GM23248 (cell line): ENCODE measurements at regions not wholly inside any gene's neighbourhood (a gene's known extent, or its start where the extent isn't known, plus 50 kb on each side); places are given as distances from the start of the nearest gene placed in this dataset.

Experiments used
- DNase-seq: peaks from one replicate; pipeline ENCODE4 v3.0.0-alpha.2; 2015
- H2AFZ ChIP-seq: fragments of 200-600 bp; sonication (generic); 2 replicates; pipeline ENCODE4 v1.6.1; 2016; ENCODE audit warnings: antibody characterized with exemption
- H3F3A ChIP-seq: fragments of 200-600 bp; sonication (generic); 2 replicates; pipeline ENCODE4 v1.6.1; 2016; ENCODE audit warnings: mild to moderate bottlenecking, antibody characterized with exemption, mixed run types; ENCODE audit not compliant: insufficient read depth
- H3K27ac ChIP-seq: fragments of 200-600 bp; sonication (generic); 2 replicates; pipeline ENCODE4 v1.5.1; 2016; ENCODE audit warnings: mild to moderate bottlenecking
- H3K27me3 ChIP-seq: fragments of 200-600 bp; sonication (generic); replicated peaks from 2 replicates; pipeline ENCODE4 v1.6.1; 2016; ENCODE audit warnings: mild to moderate bottlenecking; ENCODE audit not compliant: insufficient read depth
- H3K36me3 ChIP-seq: fragments of 200-600 bp; sonication (generic); 2 replicates; pipeline ENCODE4 v1.6.1; 2016; ENCODE audit warnings: low read depth, mild to moderate bottlenecking
- H3K4me1 ChIP-seq: fragments of 200-600 bp; sonication (generic); 2 replicates; pipeline ENCODE4 v1.6.1; 2016; ENCODE audit warnings: mild to moderate bottlenecking; ENCODE audit not compliant: insufficient read depth
- H3K4me2 ChIP-seq: fragments of 200-600 bp; sonication (generic); one replicate; pipeline ENCODE4 v1.6.1; 2016; ENCODE audit warnings: mild to moderate bottlenecking; ENCODE audit not compliant: unreplicated experiment
- H3K4me3 ChIP-seq: fragments of 200-600 bp; sonication (generic); 2 replicates; pipeline ENCODE4 v1.5.1; 2016; ENCODE audit warnings: mild to moderate bottlenecking
- H3K79me2 ChIP-seq: fragments of 200-600 bp; sonication (generic); 2 replicates; pipeline ENCODE4 v1.6.1; 2016; ENCODE audit warnings: mild to moderate bottlenecking; ENCODE audit not compliant: insufficient read depth
- H3K9ac ChIP-seq: fragments of 200-600 bp; sonication (generic); 2 replicates; pipeline ENCODE4 v1.6.1; 2016; ENCODE audit warnings: mild to moderate bottlenecking
- H3K9me2 ChIP-seq: fragments of 200-600 bp; sonication (generic); 2 replicates; pipeline ENCODE4 v1.6.1; 2016; ENCODE audit warnings: mixed run types, mild to moderate bottlenecking, moderate library complexity; ENCODE audit not compliant: insufficient read depth
- H3K9me3 ChIP-seq: fragments of 200-600 bp; sonication (generic); one replicate; pipeline ENCODE4 v1.6.1; 2017; ENCODE audit warnings: low read depth
- H4K20me1 ChIP-seq: fragments of 200-600 bp; sonication (generic); 2 replicates; pipeline ENCODE4 v1.6.0; 2016; ENCODE audit not compliant: insufficient read depth
- EZH2 ChIP-seq: fragments of 200-600 bp; sonication (generic); IDR thresholded peaks from 2 replicates; pipeline ENCODE4 v1.6.1; 2018; ENCODE audit warnings: antibody characterized with exemption, mild to moderate bottlenecking; ENCODE audit not compliant: insufficient read depth, poor library complexity, severe bottlenecking
- EZH2phosphoT487 ChIP-seq: fragments of 200-600 bp; sonication (generic); IDR thresholded peaks from 2 replicates; pipeline ENCODE4 v1.6.1; 2018; ENCODE audit warnings: antibody characterized with exemption, moderate library complexity, mild to moderate bottlenecking, low read depth; ENCODE audit not compliant: insufficient read depth
- WGBS, 2 experiments: methylation state at CpG; one replicate each; pipeline ENCODE4 v1.1.6; 2015 to 2017; ENCODE audit warnings: low lambda C conversion rate in 2 of 2, low coverage in 1 of 2; ENCODE audit errors: missing lambda C conversion rate in 2 of 2; 5-methylcytosine and 5-hydroxymethylcytosine counted together
- in situ Hi-C: fragments of 300-500 bp; cut with MboI; formaldehyde crosslinking; loops from 2 replicates; pipeline ENCODE4 v1.15.0; 2020

- Histone ChIP-seq H3K9ac (no peak overlapping the region), H2AFZ (no peak overlapping the region), H3F3A (no peaks in the 10 kb centered on the region), H3K4me3 (no peak overlapping the region), H3K4me1 (0 out of 2 replicates have a peak, but pooled peaks cover 3% of the 10 kb centered on the region), H3K36me3 (no peaks in the 10 kb centered on the region), H4K20me1 (no peaks in the 10 kb centered on the region), H3K9me2 (no peaks in the 10 kb centered on the region), H3K27ac (no peak overlapping the region), H3K79me2 (no peaks in the 10 kb centered on the region), H3K9me3 (no peaks in the 10 kb centered on the region), H3K4me2 (no peak overlapping the region), H3K27me3 (peaks cover 59% of the 10 kb centered on the region)
- in situ Hi-C loops: no loop called here
- WGBS, 2 experiments: 78 to 92% methylated on average over 2 of the region's 2 CpGs
- DNase-seq: peak; percentile 69
- TF ChIP-seq EZH2 (no peak), EZH2phosphoT487 (no peak)
Observed at GRCh38 chr1:101314244-101314643, 77.4 kb downstream of the S1PR1 start.

- Histone ChIP-seq H3K9me3 (no peaks in the 10 kb centered on the region), H3K36me3 (no peaks in the 10 kb centered on the region), H3K4me1 (no peaks in the 10 kb centered on the region), H3K79me2 (no peaks in the 10 kb centered on the region), H3F3A (no peaks in the 10 kb centered on the region), H3K4me3 (no peak overlapping the region), H3K4me2 (no peak overlapping the region), H3K9ac (no peak overlapping the region), H3K27ac (no peak overlapping the region), H3K27me3 (peaks cover 50% of the 10 kb centered on the region), H3K9me2 (no peaks in the 10 kb centered on the region), H4K20me1 (no peaks in the 10 kb centered on the region), H2AFZ (no peak overlapping the region)
- no peak for DNase-seq
- 86 to 88% methylated on average over 6 of the region's 6 CpGs for WGBS, 2 experiments
- TF ChIP-seq EZH2phosphoT487 (no peak), EZH2 (no peak)
- in situ Hi-C loops: no loop called here
Observed at GRCh38 chr1:101316256-101316655, 79.4 kb downstream of the S1PR1 start.

- Histone ChIP-seq H4K20me1 (no peaks in the 10 kb centered on the region), H3K27me3 (peaks cover 46% of the 10 kb centered on the region), H3K27ac (no peak overlapping the region), H3K36me3 (no peaks in the 10 kb centered on the region), H3K4me1 (no peaks in the 10 kb centered on the region), H3K9me3 (no peaks in the 10 kb centered on the region), H3K9me2 (no peaks in the 10 kb centered on the region), H3K79me2 (no peaks in the 10 kb centered on the region), H3K4me3 (no peak overlapping the region), H2AFZ (no peak overlapping the region), H3F3A (no peaks in the 10 kb centered on the region), H3K4me2 (no peak overlapping the region), H3K9ac (no peak overlapping the region)
- TF ChIP-seq EZH2 (no peak), EZH2phosphoT487 (no peak)
- no peak for DNase-seq
- 67 to 68% methylated on average over 4 of the region's 4 CpGs for WGBS, 2 experiments
- in situ Hi-C loops: no loop called here
Observed at GRCh38 chr1:101316799-101317198, 80.0 kb downstream of the S1PR1 start.

DNA sequence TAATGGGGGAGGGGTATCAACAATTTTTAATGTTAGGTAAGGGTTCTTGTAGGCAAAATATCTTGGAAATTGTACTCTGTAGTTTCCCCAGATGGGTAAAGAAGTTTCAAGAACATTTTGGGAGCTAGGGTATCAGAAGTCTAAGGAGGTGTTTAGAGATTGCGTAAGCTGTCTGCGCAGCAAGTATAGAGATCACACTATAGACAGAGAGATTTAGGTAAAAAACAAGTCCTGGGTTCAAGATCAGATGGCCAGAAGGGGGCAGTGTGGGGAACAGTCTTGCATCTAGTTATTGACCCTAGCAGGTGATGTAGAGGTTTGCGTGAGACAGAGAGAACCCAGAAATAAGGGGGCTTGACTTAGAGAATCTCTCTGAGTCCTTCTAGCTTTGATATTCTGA is 80.8 kb downstream of the S1PR1 start:
- Histone ChIP-seq H3K27ac (no peak overlapping the region), H2AFZ (no peak overlapping the region), H3K4me2 (no peak overlapping the region), H3K79me2 (no peaks in the 10 kb centered on the region), H4K20me1 (no peaks in the 10 kb centered on the region), H3K9me3 (no peaks in the 10 kb centered on the region), H3K27me3 (peaks cover 46% of the 10 kb centered on the region), H3K9me2 (no peaks in the 10 kb centered on the region), H3F3A (no peaks in the 10 kb centered on the region), H3K36me3 (no peaks in the 10 kb centered on the region), H3K9ac (no peak overlapping the region), H3K4me1 (no peaks in the 10 kb centered on the region), H3K4me3 (no peak overlapping the region)
- TF ChIP-seq EZH2phosphoT487 (no peak), EZH2 (no peak)
- in situ Hi-C loops: no loop called here
- WGBS, 2 experiments: 98 to 100% methylated on average over 3 of the region's 3 CpGs
- DNase-seq: no peak

DNA sequence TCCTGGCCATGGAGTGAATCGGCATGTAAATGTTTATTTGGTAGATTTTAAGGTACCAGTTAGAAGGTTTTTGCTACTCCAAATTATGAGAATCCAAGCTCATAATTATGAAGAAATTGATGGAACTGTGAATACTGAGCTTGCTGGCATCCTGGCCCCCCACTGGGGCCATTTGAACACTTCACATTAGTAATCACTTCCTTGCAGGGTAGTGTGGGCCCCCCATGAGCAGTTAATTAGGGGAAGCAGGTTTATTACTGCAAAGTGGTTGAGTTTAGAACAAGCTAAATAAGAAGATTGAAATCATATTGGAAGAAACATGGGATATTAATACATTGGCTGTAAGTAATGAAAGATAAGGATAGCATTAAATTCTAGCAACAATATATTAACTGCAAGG is 86.7 kb downstream of the S1PR1 start:
- DNase-seq: no peak
- in situ Hi-C loops: no loop called here
- Histone ChIP-seq H3K9me3 (no peaks in the 10 kb centered on the region), H3K4me3 (no peak overlapping the region), H3F3A (no peaks in the 10 kb centered on the region), H3K27me3 (peaks cover 38% of the 10 kb centered on the region), H3K27ac (no peak overlapping the region), H3K79me2 (no peaks in the 10 kb centered on the region), H3K9me2 (no peaks in the 10 kb centered on the region), H3K4me2 (no peak overlapping the region), H3K36me3 (no peaks in the 10 kb centered on the region), H3K9ac (no peak overlapping the region), H4K20me1 (no peaks in the 10 kb centered on the region), H2AFZ (no peak overlapping the region), H3K4me1 (no peaks in the 10 kb centered on the region)
- TF ChIP-seq EZH2 (no peak), EZH2phosphoT487 (no peak)
- WGBS, 2 experiments: 23 to 29% methylated on average over 1 of the region's 1 CpG
